ENCODE measurements at regions not wholly inside any gene's neighbourhood (a gene's known extent, or its start where the extent isn't known, plus 50 kb on each side); places are given as distances from the start of the nearest gene placed in this dataset.

GRCh38 chr4:18954538-18954937 is 933.0 kb upstream of the LCORL start:
- DNase-seq (ENCODE audit: low read depth) = no peak

GRCh38 chr4:18953613-18954012 is 932.1 kb upstream of the LCORL start:
- DNase-seq (ENCODE audit: low read depth) = no peak

- DNase-seq (ENCODE audit: low read depth) = no peak
These were observed 923.9 kb upstream of the LCORL start for GRCh38 chr4:18945464-18945863.

GRCh38 chr4:18942874-18943273 is 921.3 kb upstream of the LCORL start:
- DNase-seq (ENCODE audit: low read depth) = no peak

GRCh38 chr4:18938343-18939099 is 917.0 kb upstream of the LCORL start:
- no peak for DNase-seq (ENCODE audit: low read depth)

GRCh38 chr4:18937746-18938145 is 916.2 kb upstream of the LCORL start:
- DNase-seq (ENCODE audit: low read depth) = no peak

- no peak for DNase-seq (ENCODE audit: low read depth)
These were observed 915.5 kb upstream of the LCORL start for GRCh38 chr4:18937080-18937479.

- no peak for DNase-seq (ENCODE audit: low read depth)
These were observed 914.2 kb upstream of the LCORL start for GRCh38 chr4:18935659-18936345.

- DNase-seq (ENCODE audit: low read depth) = no peak
These were observed 912.6 kb upstream of the LCORL start for GRCh38 chr4:18934197-18934596.

GRCh38 chr4:18932730-18933339 is 911.3 kb upstream of the LCORL start:
- DNase-seq (ENCODE audit: low read depth) = no peak

GRCh38 chr4:18931643-18932377 is 910.3 kb upstream of the LCORL start:
- DNase-seq (ENCODE audit: low read depth) = no peak

GRCh38 chr4:18930487-18930886 is 908.9 kb upstream of the LCORL start:
- DNase-seq (ENCODE audit: low read depth) = no peak

- no peak for DNase-seq (ENCODE audit: low read depth)
These were observed 902.1 kb upstream of the LCORL start for GRCh38 chr4:18923496-18924161.

- no peak for DNase-seq (ENCODE audit: low read depth)
These were observed 896.1 kb upstream of the LCORL start for GRCh38 chr4:18917689-18918088.

- DNase-seq (ENCODE audit: low read depth) = no peak
These were observed 892.6 kb upstream of the LCORL start for GRCh38 chr4:18914182-18914581.

GRCh38 chr4:18894928-18895327 is 873.4 kb upstream of the LCORL start:
- DNase-seq (ENCODE audit: low read depth) = no peak

- DNase-seq (ENCODE audit: low read depth) = no peak
These were observed 860.9 kb upstream of the LCORL start for GRCh38 chr4:18882468-18882867.

- DNase-seq (ENCODE audit: low read depth) = no peak
These were observed 860.0 kb upstream of the LCORL start for GRCh38 chr4:18881556-18881955.

GRCh38 chr4:18880871-18881270 is 859.3 kb upstream of the LCORL start:
- no peak for DNase-seq (ENCODE audit: low read depth)

- DNase-seq (ENCODE audit: low read depth) = no peak
These were observed 857.0 kb upstream of the LCORL start for GRCh38 chr4:18878561-18878960.

- DNase-seq (ENCODE audit: low read depth) = no peak
These were observed 847.6 kb upstream of the LCORL start for GRCh38 chr4:18869166-18869565.
